ENCODE measurements at regions not wholly inside any gene's neighbourhood (a gene's known extent, or its start where the extent isn't known, plus 50 kb on each side); places are given as distances from the start of the nearest gene placed in this dataset.
"Not testable (repeated sequence)": the region's sequence is repeated elsewhere in the genome, so short reads cannot be mapped to it uniquely, and the experiment has no call there.

- H2AFZ ChIP-seq (ENCODE audit: low read depth, low read length); BruUV-seq (replicated peaks); FAIRE-seq; H3K27ac ChIP-seq (ENCODE audit: extremely low read depth, low read depth, low read length); H3K4me1 ChIP-seq (replicated peaks in 1 of 2; ENCODE audit: control insufficient read depth in 2 of 2, insufficient read depth in 2 of 2, low read length in 2 of 2); POLR2A ChIA-PET; H3K4me3 ChIP-seq; H3K4me2 ChIP-seq (ENCODE audit: insufficient read depth, low read length); H4K20me1 ChIP-seq (replicated peaks; ENCODE audit: control insufficient read depth, insufficient read depth, low read length); intact Hi-C loops (cut with micrococcal nuclease); H3K79me2 ChIP-seq (ENCODE audit: control insufficient read depth, insufficient read depth, low read length); in situ Hi-C loops (cut with MboI); ATAC-seq; CTCF ChIA-PET (ENCODE audit: low intra/inter-chr PET ratio); H3K36me3 ChIP-seq (ENCODE audit: control insufficient read depth, insufficient read depth, low read length); H3K27me3 ChIP-seq (ENCODE audit: control insufficient read depth in 2 of 2, insufficient read depth in 2 of 2, low read length in 2 of 2); H3K9ac ChIP-seq (ENCODE audit: insufficient read depth in 1 of 2, low read depth in 2 of 2, low read length in 2 of 2); H3K9me1 ChIP-seq (ENCODE audit: control insufficient read depth, insufficient read depth, low read length); H3K9me3 ChIP-seq (replicated peaks; ENCODE audit: control insufficient read depth, insufficient read depth, low read depth, low read length): not testable (repeated sequence)
- DNase-seq (ENCODE audit: extremely low read depth in 1 of 4, low spot score in 3 of 4): peak in 1 of 4 experiments; percentile 1
- WGBS (ENCODE audit: insufficient coverage, low coverage, missing lambda C conversion rate): 0% methylated on average over 6 of the region's 7 CpGs
Observed at GRCh38 chr9:42323084-42323809, 139.8 kb downstream of the SPATA31A6 start.

DNA sequence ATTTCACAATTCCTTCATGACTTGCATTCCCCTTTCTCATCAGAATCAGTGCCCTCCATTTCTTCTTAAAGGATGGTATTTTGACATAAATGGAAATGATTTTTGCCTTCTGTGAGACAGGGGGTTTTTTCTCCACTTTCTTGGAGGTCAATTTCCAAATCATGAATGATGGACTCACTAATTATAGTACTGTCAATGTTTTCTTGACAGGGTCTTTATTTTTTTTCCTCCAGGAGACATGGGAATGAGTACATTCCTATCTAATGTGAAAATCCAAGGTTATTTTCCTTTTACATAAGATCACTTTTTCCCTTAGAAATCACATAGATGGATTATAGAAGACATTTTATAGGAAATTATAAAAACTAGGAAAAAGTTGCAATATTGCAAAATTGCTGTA, 141.7 kb downstream of the SPATA31A6 start:
- BruUV-seq (replicated peaks); H3K4me1 ChIP-seq (replicated peaks in 1 of 2; ENCODE audit: control insufficient read depth in 2 of 2, insufficient read depth in 2 of 2, low read length in 2 of 2); in situ Hi-C loops (cut with MboI); intact Hi-C loops (cut with micrococcal nuclease); DNase-seq (ENCODE audit: extremely low read depth in 1 of 4, low spot score in 3 of 4); H3K4me3 ChIP-seq; H3K9ac ChIP-seq (ENCODE audit: insufficient read depth in 1 of 2, low read depth in 2 of 2, low read length in 2 of 2); ATAC-seq; H3K9me3 ChIP-seq (replicated peaks; ENCODE audit: control insufficient read depth, insufficient read depth, low read depth, low read length); H3K27ac ChIP-seq (ENCODE audit: extremely low read depth, low read depth, low read length); H3K9me1 ChIP-seq (ENCODE audit: control insufficient read depth, insufficient read depth, low read length); H2AFZ ChIP-seq (ENCODE audit: low read depth, low read length); H3K79me2 ChIP-seq (ENCODE audit: control insufficient read depth, insufficient read depth, low read length); POLR2A ChIA-PET; FAIRE-seq; H3K36me3 ChIP-seq (ENCODE audit: control insufficient read depth, insufficient read depth, low read length); H3K4me2 ChIP-seq (ENCODE audit: insufficient read depth, low read length); H4K20me1 ChIP-seq (replicated peaks; ENCODE audit: control insufficient read depth, insufficient read depth, low read length); CTCF ChIA-PET (ENCODE audit: low intra/inter-chr PET ratio); H3K27me3 ChIP-seq (ENCODE audit: control insufficient read depth in 2 of 2, insufficient read depth in 2 of 2, low read length in 2 of 2): not testable (repeated sequence)

- CTCF ChIA-PET (ENCODE audit: low intra/inter-chr PET ratio); H3K9me3 ChIP-seq (replicated peaks; ENCODE audit: control insufficient read depth, insufficient read depth, low read depth, low read length); H4K20me1 ChIP-seq (replicated peaks; ENCODE audit: control insufficient read depth, insufficient read depth, low read length); DNase-seq (ENCODE audit: extremely low read depth in 1 of 4, low spot score in 3 of 4); H3K27ac ChIP-seq (ENCODE audit: extremely low read depth, low read depth, low read length); POLR2A ChIA-PET; intact Hi-C loops (cut with micrococcal nuclease); H2AFZ ChIP-seq (ENCODE audit: low read depth, low read length); H3K4me3 ChIP-seq; FAIRE-seq; ATAC-seq; H3K27me3 ChIP-seq (ENCODE audit: control insufficient read depth in 2 of 2, insufficient read depth in 2 of 2, low read length in 2 of 2); BruUV-seq (replicated peaks); H3K36me3 ChIP-seq (ENCODE audit: control insufficient read depth, insufficient read depth, low read length); H3K4me1 ChIP-seq (replicated peaks in 1 of 2; ENCODE audit: control insufficient read depth in 2 of 2, insufficient read depth in 2 of 2, low read length in 2 of 2); H3K4me2 ChIP-seq (ENCODE audit: insufficient read depth, low read length); H3K9me1 ChIP-seq (ENCODE audit: control insufficient read depth, insufficient read depth, low read length); H3K9ac ChIP-seq (ENCODE audit: insufficient read depth in 1 of 2, low read depth in 2 of 2, low read length in 2 of 2); in situ Hi-C loops (cut with MboI); H3K79me2 ChIP-seq (ENCODE audit: control insufficient read depth, insufficient read depth, low read length): not testable (repeated sequence)
- 0% methylated on average over 2 of the region's 2 CpGs for WGBS (ENCODE audit: insufficient coverage, low coverage, missing lambda C conversion rate)
Observed at GRCh38 chr9:42325561-42325960, 142.1 kb downstream of the SPATA31A6 start.

GRCh38 chr9:42326482-42326881, 143.0 kb downstream of the SPATA31A6 start:
- H3K9ac ChIP-seq (ENCODE audit: insufficient read depth in 1 of 2, low read depth in 2 of 2, low read length in 2 of 2); FAIRE-seq; DNase-seq (ENCODE audit: extremely low read depth in 1 of 4, low spot score in 3 of 4); POLR2A ChIA-PET; CTCF ChIA-PET (ENCODE audit: low intra/inter-chr PET ratio); H3K27me3 ChIP-seq (ENCODE audit: control insufficient read depth in 2 of 2, insufficient read depth in 2 of 2, low read length in 2 of 2); H3K4me2 ChIP-seq (ENCODE audit: insufficient read depth, low read length); H3K4me3 ChIP-seq; H3K36me3 ChIP-seq (ENCODE audit: control insufficient read depth, insufficient read depth, low read length); H3K9me1 ChIP-seq (ENCODE audit: control insufficient read depth, insufficient read depth, low read length); H3K79me2 ChIP-seq (ENCODE audit: control insufficient read depth, insufficient read depth, low read length); in situ Hi-C loops (cut with MboI); H3K9me3 ChIP-seq (replicated peaks; ENCODE audit: control insufficient read depth, insufficient read depth, low read depth, low read length); H4K20me1 ChIP-seq (replicated peaks; ENCODE audit: control insufficient read depth, insufficient read depth, low read length); H2AFZ ChIP-seq (ENCODE audit: low read depth, low read length); intact Hi-C loops (cut with micrococcal nuclease); H3K27ac ChIP-seq (ENCODE audit: extremely low read depth, low read depth, low read length); H3K4me1 ChIP-seq (replicated peaks in 1 of 2; ENCODE audit: control insufficient read depth in 2 of 2, insufficient read depth in 2 of 2, low read length in 2 of 2); ATAC-seq; BruUV-seq (replicated peaks): not testable (repeated sequence)
- WGBS (ENCODE audit: insufficient coverage, low coverage, missing lambda C conversion rate): 0% methylated on average over 1 of the region's 2 CpGs
